Progenitor cell of endocrine pancreas (in vitro differentiated cells): ENCODE measurements at regions not wholly inside any gene's neighbourhood (a gene's known extent, or its start where the extent isn't known, plus 50 kb on each side); places are given as distances from the start of the nearest gene placed in this dataset.

Experiments used
- DNase-seq: peaks from one replicate; pipeline ENCODE4 v3.0.0; 2021; ENCODE audit warnings: low spot score; ENCODE audit not compliant: unreplicated experiment
- H3K27ac Mint-ChIP-seq: 2 replicates; pipeline ENCODE4 v1.8.0; 2021; ENCODE audit warnings: mild to moderate bottlenecking, moderate library complexity, mixed read lengths
- H3K27me3 Mint-ChIP-seq: 2 replicates; pipeline ENCODE4 v1.8.0; 2021; ENCODE audit warnings: mixed read lengths
- H3K36me3 Mint-ChIP-seq: 2 replicates; pipeline ENCODE4 v1.8.0; 2022; ENCODE audit warnings: mixed read lengths; ENCODE audit not compliant: insufficient read depth
- H3K4me1 Mint-ChIP-seq: 2 replicates; pipeline ENCODE4 v1.8.0; 2021; ENCODE audit warnings: low read depth, mixed read lengths
- H3K4me3 Mint-ChIP-seq: 2 replicates; pipeline ENCODE4 v1.8.0; 2021; ENCODE audit warnings: low read depth, mild to moderate bottlenecking, moderate library complexity, mixed read lengths
- H3K9me3 Mint-ChIP-seq: 2 replicates; pipeline ENCODE4 v1.8.0; 2021; ENCODE audit warnings: low read depth, mixed read lengths
- CTCF ChIP-seq: fragments of 200-600 bp; sonication (generic); IDR thresholded peaks from one replicate; pipeline ENCODE4 v1.5.0; 2021; ENCODE audit warnings: antibody characterized with exemption, mild to moderate bottlenecking; ENCODE audit not compliant: unreplicated experiment

- DNase-seq, result no peak
- Mint-ChIP-seq H3K4me3 (no peak overlapping the region), H3K27ac (no peak overlapping the region), H3K9me3 (no peaks in the 10 kb centered on the region), H3K27me3 (no peaks in the 10 kb centered on the region), H3K4me1 (no peaks in the 10 kb centered on the region), H3K36me3 (no peaks in the 10 kb centered on the region)
- no peak for TF ChIP-seq CTCF
These were observed 108.2 kb downstream of the CNTN3 start for GRCh38 chr3:74506246-74506645.

GRCh38 chr3:74501007-74501406 lies 113.5 kb downstream of the CNTN3 start:
- Mint-ChIP-seq H3K4me1 (peaks cover 15% of the 10 kb centered on the region), H3K9me3 (no peaks in the 10 kb centered on the region), H3K36me3 (no peaks in the 10 kb centered on the region), H3K27ac (no peak overlapping the region), H3K4me3 (no peak overlapping the region), H3K27me3 (no peaks in the 10 kb centered on the region)
- no peak for TF ChIP-seq CTCF
- DNase-seq, result no peak

- H3K36me3 Mint-ChIP-seq, result no peaks in the 10 kb centered on the region
- no peak for DNase-seq
- no peaks in the 10 kb centered on the region for H3K27me3 Mint-ChIP-seq
- H3K9me3 Mint-ChIP-seq, result no peaks in the 10 kb centered on the region
- no peak for TF ChIP-seq CTCF
- H3K27ac Mint-ChIP-seq, result no peak overlapping the region
- no peak overlapping the region for H3K4me3 Mint-ChIP-seq
- peaks cover 15% of the 10 kb centered on the region for H3K4me1 Mint-ChIP-seq
These were observed 114.2 kb downstream of the CNTN3 start for GRCh38 chr3:74500257-74500656.

GRCh38 chr3:74491874-74492273 lies 122.6 kb downstream of the CNTN3 start:
- H3K27me3 Mint-ChIP-seq, result no peaks in the 10 kb centered on the region
- H3K27ac Mint-ChIP-seq, result no peak overlapping the region
- no peak for DNase-seq
- no peak for TF ChIP-seq CTCF
- H3K9me3 Mint-ChIP-seq, result no peaks in the 10 kb centered on the region
- no peaks in the 10 kb centered on the region for H3K36me3 Mint-ChIP-seq
- H3K4me3 Mint-ChIP-seq, result no peak overlapping the region
- H3K4me1 Mint-ChIP-seq, result no peaks in the 10 kb centered on the region

- Mint-ChIP-seq H3K27me3 (no peaks in the 10 kb centered on the region), H3K36me3 (peaks cover 1% of the 10 kb centered on the region), H3K27ac (no peak overlapping the region), H3K9me3 (no peaks in the 10 kb centered on the region), H3K4me3 (no peak overlapping the region), H3K4me1 (no peaks in the 10 kb centered on the region)
- TF ChIP-seq CTCF, result no peak
- DNase-seq, result no peak
These were observed 125.2 kb downstream of the CNTN3 start for GRCh38 chr3:74489050-74489792.
